Glutamatergic neuron (in vitro differentiated cells): ENCODE measurements at regions not wholly inside any gene's neighbourhood (a gene's known extent, or its start where the extent isn't known, plus 50 kb on each side); places are given as distances from the start of the nearest gene placed in this dataset.

Experiments
- DNase-seq: peaks from one replicate; pipeline ENCODE4 v3.0.0; 2022
- H3K27ac Mint-ChIP-seq: one replicate; pipeline ENCODE4 v1.8.0; 2020; ENCODE audit warnings: mild to moderate bottlenecking, mixed read lengths, inconsistent platforms; ENCODE audit not compliant: unreplicated experiment
- H3K27me3 Mint-ChIP-seq: one replicate; pipeline ENCODE4 v1.8.0; 2020; ENCODE audit warnings: mild to moderate bottlenecking, moderate library complexity, mixed read lengths, inconsistent platforms; ENCODE audit not compliant: unreplicated experiment
- H3K36me3 Mint-ChIP-seq: one replicate; pipeline ENCODE4 v1.8.0; 2020; ENCODE audit warnings: mild to moderate bottlenecking, mixed read lengths, inconsistent platforms; ENCODE audit not compliant: unreplicated experiment
- H3K4me1 Mint-ChIP-seq: one replicate; pipeline ENCODE4 v1.8.0; 2020; ENCODE audit warnings: mild to moderate bottlenecking, low read depth, mixed read lengths, inconsistent platforms; ENCODE audit not compliant: unreplicated experiment
- H3K4me3 Mint-ChIP-seq: one replicate; pipeline ENCODE4 v1.8.0; 2020; ENCODE audit warnings: mild to moderate bottlenecking, mixed read lengths, inconsistent platforms; ENCODE audit not compliant: unreplicated experiment
- H3K9me3 Mint-ChIP-seq: one replicate; pipeline ENCODE4 v1.8.0; 2020; ENCODE audit warnings: mild to moderate bottlenecking, moderate library complexity, mixed read lengths, inconsistent platforms; ENCODE audit not compliant: unreplicated experiment
- TF ChIP-seq, protein P1 (sequence below): fragments of 200-600 bp; sonication (generic); IDR thresholded peaks from one replicate; pipeline ENCODE4 v1.5.0; 2021; ENCODE audit not compliant: partially characterized antibody, unreplicated experiment

DNA sequence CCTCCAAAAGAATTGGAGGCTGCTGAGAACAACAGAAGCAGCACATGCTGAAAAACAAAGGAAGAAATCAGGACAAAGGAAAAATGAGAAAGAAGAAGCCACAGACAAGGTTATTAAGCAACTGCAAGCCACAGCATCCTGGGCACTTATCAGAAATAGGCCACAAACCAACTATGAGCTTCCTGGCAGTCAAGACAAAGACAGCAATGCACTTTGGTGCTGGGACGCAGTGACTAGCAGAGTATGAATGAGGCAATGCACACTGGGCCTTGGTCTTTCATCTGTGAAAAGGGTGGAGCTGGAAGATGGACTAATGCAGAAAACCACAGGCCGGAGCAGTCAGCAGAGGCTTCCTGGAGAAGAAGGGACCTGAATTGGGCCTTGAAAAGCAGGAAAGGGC, 56.0 kb upstream of the LINGO1 start:
- no peaks in the 10 kb centered on the region for H3K4me1 Mint-ChIP-seq
- H3K27ac Mint-ChIP-seq, result no peak overlapping the region
- no peak overlapping the region for H3K4me3 Mint-ChIP-seq
- DNase-seq, result no peak
- peaks cover 6% of the 10 kb centered on the region for H3K9me3 Mint-ChIP-seq
- H3K36me3 Mint-ChIP-seq, result peaks cover 5% of the 10 kb centered on the region
- TF ChIP-seq, protein P1, sequence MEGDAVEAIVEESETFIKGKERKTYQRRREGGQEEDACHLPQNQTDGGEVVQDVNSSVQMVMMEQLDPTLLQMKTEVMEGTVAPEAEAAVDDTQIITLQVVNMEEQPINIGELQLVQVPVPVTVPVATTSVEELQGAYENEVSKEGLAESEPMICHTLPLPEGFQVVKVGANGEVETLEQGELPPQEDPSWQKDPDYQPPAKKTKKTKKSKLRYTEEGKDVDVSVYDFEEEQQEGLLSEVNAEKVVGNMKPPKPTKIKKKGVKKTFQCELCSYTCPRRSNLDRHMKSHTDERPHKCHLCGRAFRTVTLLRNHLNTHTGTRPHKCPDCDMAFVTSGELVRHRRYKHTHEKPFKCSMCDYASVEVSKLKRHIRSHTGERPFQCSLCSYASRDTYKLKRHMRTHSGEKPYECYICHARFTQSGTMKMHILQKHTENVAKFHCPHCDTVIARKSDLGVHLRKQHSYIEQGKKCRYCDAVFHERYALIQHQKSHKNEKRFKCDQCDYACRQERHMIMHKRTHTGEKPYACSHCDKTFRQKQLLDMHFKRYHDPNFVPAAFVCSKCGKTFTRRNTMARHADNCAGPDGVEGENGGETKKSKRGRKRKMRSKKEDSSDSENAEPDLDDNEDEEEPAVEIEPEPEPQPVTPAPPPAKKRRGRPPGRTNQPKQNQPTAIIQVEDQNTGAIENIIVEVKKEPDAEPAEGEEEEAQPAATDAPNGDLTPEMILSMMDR, result no peak
- peaks cover 8% of the 10 kb centered on the region for H3K27me3 Mint-ChIP-seq

DNA sequence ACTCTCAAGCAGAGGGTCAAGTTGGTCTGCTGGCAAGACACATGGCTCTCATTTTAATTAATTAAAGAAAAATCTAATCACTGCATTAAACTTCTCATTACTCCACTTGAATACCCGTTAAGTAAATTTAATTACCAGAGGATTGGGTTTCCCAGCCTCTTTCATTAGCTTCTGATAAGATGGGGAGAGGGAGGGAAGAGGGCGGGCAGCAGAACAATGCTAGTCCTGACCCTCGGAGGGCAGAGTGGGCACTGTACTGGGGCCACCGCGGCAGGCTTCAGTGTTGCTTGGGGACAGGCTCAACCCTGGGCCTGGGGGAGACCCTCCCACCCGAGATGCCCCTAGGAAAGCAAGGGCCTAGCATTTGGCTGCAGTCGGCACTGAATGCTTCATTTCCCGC, 55.6 kb upstream of the LINGO1 start:
- H3K9me3 Mint-ChIP-seq, result peaks cover 6% of the 10 kb centered on the region

DNA sequence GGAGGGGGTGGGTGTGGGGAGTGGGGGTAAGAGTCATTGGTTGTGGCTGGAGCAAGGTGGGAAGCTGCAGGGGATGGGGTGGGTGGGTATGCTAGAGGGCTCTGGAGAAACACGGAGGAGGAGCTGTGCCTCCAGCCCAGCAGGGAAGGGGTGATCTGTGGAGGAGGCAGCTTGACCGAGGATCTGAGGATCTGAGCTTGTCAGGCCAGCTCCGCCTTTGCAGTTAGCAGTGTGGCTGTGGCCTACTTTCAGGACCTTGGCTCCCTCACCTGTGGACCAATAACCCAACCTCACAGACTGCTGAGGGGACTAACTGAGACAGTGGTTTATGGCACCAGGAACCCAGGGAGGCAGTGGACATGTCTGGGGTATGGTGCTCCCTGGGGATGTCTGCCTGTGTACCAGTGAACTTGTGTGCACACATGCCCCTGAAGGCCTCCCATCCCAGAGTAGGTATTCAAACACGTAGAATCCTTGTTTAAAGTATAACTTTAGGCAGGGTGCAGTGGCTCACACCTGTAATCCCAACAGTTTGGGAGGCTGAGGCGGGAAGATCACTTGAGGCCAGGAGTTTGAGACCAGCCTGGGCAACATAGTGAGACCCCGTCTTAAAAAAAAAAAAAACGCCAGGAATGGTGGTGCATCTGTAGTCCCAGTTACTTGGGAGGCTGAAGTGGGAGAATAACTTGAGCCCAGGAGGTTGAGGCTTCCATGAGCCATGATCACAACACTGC, 52.5 kb upstream of the LINGO1 start:
- Mint-ChIP-seq H3K27ac (no peak overlapping the region), H3K9me3 (peaks cover 5% of the 10 kb centered on the region), H3K4me1 (no peaks in the 10 kb centered on the region), H3K4me3 (no peak overlapping the region), H3K36me3 (peaks cover 5% of the 10 kb centered on the region), H3K27me3 (peaks cover 11% of the 10 kb centered on the region)
- no peak for DNase-seq
- TF ChIP-seq, protein P1, result no peak

More for the DNA sequence above, 55.6 kb upstream of the LINGO1 start:
- Mint-ChIP-seq H3K27me3 (peaks cover 8% of the 10 kb centered on the region), H3K36me3 (peaks cover 5% of the 10 kb centered on the region), H3K27ac (no peak overlapping the region), H3K4me3 (no peak overlapping the region), H3K4me1 (no peaks in the 10 kb centered on the region)
- TF ChIP-seq, protein P1, result no peak
- DNase-seq, result no peak

DNA sequence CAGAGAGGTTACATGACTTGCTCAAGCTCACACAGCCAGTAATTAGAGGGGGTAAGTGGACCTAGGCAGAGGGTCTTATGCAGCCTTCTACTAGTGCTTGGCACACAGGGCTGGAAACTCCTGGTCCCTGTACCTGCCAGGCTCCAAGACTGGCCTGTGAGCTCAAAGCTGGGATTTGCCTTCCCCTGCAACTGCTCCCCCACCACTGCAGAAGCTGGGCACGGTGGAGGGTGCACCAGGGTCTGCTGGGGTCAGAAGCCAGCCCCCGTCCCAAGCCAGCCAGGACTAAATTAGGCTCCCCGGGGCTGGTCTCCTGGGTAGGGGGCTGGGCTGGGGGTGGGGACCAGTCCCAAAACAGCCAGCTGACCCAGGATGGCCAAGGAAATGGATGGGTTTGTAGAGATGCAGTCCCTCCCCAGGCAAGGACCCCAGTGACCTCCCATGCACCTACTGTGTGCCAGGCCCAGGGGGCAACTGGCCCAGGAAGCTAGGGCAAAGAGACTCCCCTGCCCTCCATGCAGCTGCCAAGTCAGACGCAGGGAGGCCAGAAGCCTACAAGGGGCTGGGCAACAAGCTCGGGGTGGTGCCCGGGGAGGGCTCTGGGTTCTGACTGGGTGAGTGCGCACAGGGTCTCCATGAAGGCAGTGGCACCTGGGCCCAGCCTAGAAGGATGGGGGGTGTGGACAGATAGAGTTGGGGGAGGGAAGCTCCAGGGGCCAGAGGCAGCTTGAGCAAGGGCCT, 51.8 kb upstream of the LINGO1 start:
- Mint-ChIP-seq H3K4me3 (no peak overlapping the region), H3K27ac (no peak overlapping the region), H3K36me3 (peaks cover 5% of the 10 kb centered on the region), H3K27me3 (peaks cover 9% of the 10 kb centered on the region), H3K9me3 (peaks cover 4% of the 10 kb centered on the region), H3K4me1 (no peaks in the 10 kb centered on the region)
- DNase-seq, result no peak
- TF ChIP-seq, protein P1, result no peak

DNA sequence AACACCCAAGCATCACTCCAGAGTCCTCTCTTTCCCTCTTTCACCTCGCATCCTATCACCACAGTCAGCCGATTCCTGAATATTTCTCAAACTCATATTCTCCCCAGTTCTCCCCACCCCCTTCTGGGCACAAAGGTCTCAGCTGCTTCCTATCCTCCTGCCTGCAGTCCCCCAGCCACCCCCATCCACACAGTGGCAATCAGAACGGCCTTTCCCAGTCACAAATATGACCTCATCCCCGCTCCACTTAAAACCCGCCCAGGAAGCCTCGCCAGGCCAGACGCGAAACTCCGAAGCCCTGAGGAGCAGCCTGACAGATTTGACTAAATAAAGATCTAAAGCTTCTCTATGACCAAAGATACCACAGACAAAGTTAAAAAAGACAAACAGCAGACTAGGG, 49.9 kb upstream of the LINGO1 start:
- Mint-ChIP-seq H3K36me3 (no peaks in the 10 kb centered on the region), H3K4me3 (no peak overlapping the region), H3K4me1 (no peaks in the 10 kb centered on the region), H3K9me3 (peaks cover 7% of the 10 kb centered on the region), H3K27me3 (peaks cover 8% of the 10 kb centered on the region), H3K27ac (no peak overlapping the region)
- TF ChIP-seq, protein P1, result no peak
- no peak for DNase-seq
